GM19372 (cell line): ENCODE measurements at regions not wholly inside any gene's neighbourhood (a gene's known extent, or its start where the extent isn't known, plus 50 kb on each side); places are given as distances from the start of the nearest gene placed in this dataset.
"Not testable (repeated sequence)": the region's sequence is repeated elsewhere in the genome, so short reads cannot be mapped to it uniquely, and the experiment has no call there.

Experiments
- ATAC-seq: cut with Tn5 transposase; IDR thresholded peaks from one replicate; pipeline ENCODE4 v1.9.1; 2021; ENCODE audit warnings: mild to moderate bottlenecking, low read depth, moderate library complexity; ENCODE audit not compliant: unreplicated experiment

GRCh38 chrX:35382966-35383365 is 415.2 kb upstream of the MAGEB16 start:
- ATAC-seq = no peak

GRCh38 chrX:35392232-35392631 is 405.9 kb upstream of the MAGEB16 start:
- no peak for ATAC-seq

GRCh38 chrX:35406386-35406785 is 391.8 kb upstream of the MAGEB16 start:
- no peak for ATAC-seq

- no peak for ATAC-seq
Measured at GRCh38 chrX:35416782-35417181, 381.4 kb upstream of the MAGEB16 start.

- ATAC-seq = no peak
Measured at GRCh38 chrX:35432056-35432455, 366.1 kb upstream of the MAGEB16 start.

- no peak for ATAC-seq
Measured at GRCh38 chrX:35439034-35439660, 359.0 kb upstream of the MAGEB16 start.

GRCh38 chrX:35439692-35440091 is 358.4 kb upstream of the MAGEB16 start:
- ATAC-seq = no peak

- no peak for ATAC-seq
Measured at GRCh38 chrX:35442421-35442820, 355.7 kb upstream of the MAGEB16 start.

- not testable (repeated sequence) for ATAC-seq
Measured at GRCh38 chrX:35443091-35443582, 355.0 kb upstream of the MAGEB16 start.

GRCh38 chrX:35444671-35445355 is 353.3 kb upstream of the MAGEB16 start:
- no peak for ATAC-seq

- no peak for ATAC-seq
Measured at GRCh38 chrX:35445912-35446311, 352.2 kb upstream of the MAGEB16 start.

GRCh38 chrX:35456891-35457290 is 341.3 kb upstream of the MAGEB16 start:
- ATAC-seq = no peak

GRCh38 chrX:35458142-35458541 is 340.0 kb upstream of the MAGEB16 start:
- ATAC-seq = no peak

- ATAC-seq = no peak
Measured at GRCh38 chrX:35461164-35461563, 337.0 kb upstream of the MAGEB16 start.

- not testable (repeated sequence) for ATAC-seq
Measured at GRCh38 chrX:35496671-35497070, 301.5 kb upstream of the MAGEB16 start.

- not testable (repeated sequence) for ATAC-seq
Measured at GRCh38 chrX:35497453-35497852, 300.7 kb upstream of the MAGEB16 start.

- ATAC-seq = no peak
Measured at GRCh38 chrX:35499071-35499862, 298.9 kb upstream of the MAGEB16 start.

GRCh38 chrX:35507701-35508100 is 290.4 kb upstream of the MAGEB16 start:
- no peak for ATAC-seq

GRCh38 chrX:35548003-35548402 is 250.1 kb upstream of the MAGEB16 start:
- not testable (repeated sequence) for ATAC-seq

- ATAC-seq = no peak
Measured at GRCh38 chrX:35557916-35558315, 240.2 kb upstream of the MAGEB16 start.

GRCh38 chrX:35561985-35562384 is 236.2 kb upstream of the MAGEB16 start:
- no peak for ATAC-seq
